Transverse colon (tissue), 4 donors: ENCODE measurements at regions not wholly inside any gene's neighbourhood (a gene's known extent, or its start where the extent isn't known, plus 50 kb on each side); places are given as distances from the start of the nearest gene placed in this dataset.
"Not testable (repeated sequence)": the region's sequence is repeated elsewhere in the genome, so short reads cannot be mapped to it uniquely, and the experiment has no call there.

Experiments used
- DNase-seq: peaks from one replicate; pipeline ENCODE4 v3.0.0-alpha.2; 2019
- H3K27ac ChIP-seq, 4 donors: fragments of 200-600 bp; sonication (generic); 2 replicates each; pipeline ENCODE4 v1.5.1; 2016 to 2018; ENCODE audit warnings: inconsistent platforms in 4 of 4
- H3K27me3 ChIP-seq: fragments of 200-600 bp; sonication (generic); 2 replicates; pipeline ENCODE4 v1.5.1; 2017; ENCODE audit warnings: inconsistent platforms
- H3K36me3 ChIP-seq, 4 donors: fragments of 200-600 bp; sonication (generic); 2 replicates each; pipeline ENCODE4 v1.5.1; 2017 to 2019; ENCODE audit warnings: inconsistent platforms in 4 of 4
- H3K4me1 ChIP-seq, 4 donors: fragments of 200-600 bp; sonication (generic); 2 replicates each; pipeline ENCODE4 v1.5.1; 2017 to 2020; ENCODE audit warnings: inconsistent platforms in 4 of 4
- H3K4me3 ChIP-seq, 4 donors: fragments of 200-600 bp; sonication (generic); 1 replicate in 1 of 4; 2 replicates in 3 of 4; pipeline versions ENCODE4 v1.5.1 to v1.6.1; 2017 to 2019; ENCODE audit warnings: inconsistent platforms in 4 of 4
- H3K9me3 ChIP-seq, 2 donors: fragments of 200-600 bp; sonication (generic); 2 replicates each; pipeline ENCODE4 v1.5.1; 2017 to 2019; ENCODE audit warnings: inconsistent platforms in 2 of 2
- EP300 ChIP-seq: sonication (generic); formaldehyde crosslinking; IDR thresholded peaks from one replicate; pipeline ENCODE4 v1.6.1; 2017; ENCODE audit warnings: antibody characterized with exemption, low read depth
- POLR2A ChIP-seq: fragments of 450-650 bp; IDR thresholded peaks from one replicate; pipeline ENCODE4 v1.6.1; 2016; ENCODE audit warnings: antibody characterized with exemption, mild to moderate bottlenecking, moderate library complexity
- POLR2AphosphoS5 ChIP-seq, 3 donors: sonication (generic); formaldehyde crosslinking; IDR thresholded peaks; one replicate each; pipeline ENCODE4 v1.6.1; 2016; ENCODE audit warnings: antibody characterized with exemption in 3 of 3
- WGBS, 2 donors: methylation state at CpG; one replicate each; pipeline ENCODE4 v1.1.5; 2018; ENCODE audit warnings: low coverage in 1 of 2; 5-methylcytosine and 5-hydroxymethylcytosine counted together
- in situ Hi-C, 4 donors: fragments of 200-750 bp; cut with MboI; loops; one replicate each; pipeline versions ENCODE4 v1.15.0 to v1.15.1; 2017; ENCODE audit warnings: low sequenced_read_pairs in 3 of 4, low pct_ligation_motif_present in 1 of 4, low pct_unique_long_range_greater_than_20kb in 1 of 4
- intact Hi-C: fragments of 100-400 bp; cut with DNase I; formaldehyde crosslinking; loops from one replicate; pipeline ENCODE4 v1.15.1; 2023; ENCODE audit warnings: low total_unique reads
- TF ChIP-seq, protein P1 (sequence below), 5 experiments: fragments of 200-600 bp in 3 of 5; fragments of 450-650 bp in 2 of 5; sonication (generic) in 3 of 5; IDR thresholded peaks; 1 replicate in 2 of 5; 2 replicates in 3 of 5; pipeline ENCODE4 v1.5.1; 2016 to 2017; ENCODE audit warnings: antibody characterized with exemption in 5 of 5, inconsistent platforms in 3 of 5, mild to moderate bottlenecking in 2 of 5, moderate library complexity in 1 of 5

DNA sequence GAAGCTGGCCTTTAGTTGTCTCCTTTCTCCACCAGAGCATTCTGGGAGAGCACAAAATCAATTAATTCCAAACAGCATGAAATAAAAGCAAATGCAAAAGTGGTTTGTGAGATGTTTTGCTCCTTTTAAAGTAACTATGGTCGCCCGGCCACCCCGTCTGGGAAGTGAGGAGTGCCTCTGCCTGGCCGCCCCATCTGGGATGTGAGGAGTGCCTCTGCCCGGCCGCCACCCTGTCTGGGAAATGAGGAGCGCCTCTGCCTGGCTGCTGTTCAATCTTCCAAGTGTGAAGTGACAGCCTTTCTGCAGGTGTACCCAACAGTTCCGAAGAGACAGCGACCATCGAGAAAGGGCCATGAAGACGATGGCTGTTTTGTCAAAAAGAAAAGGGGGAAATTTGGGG lies 381.3 kb upstream of the FGF16 start:
- no peaks in the 10 kb centered on the region for H3K36me3 ChIP-seq
- 77% methylated on average over 11 of the region's 11 CpGs; no CpG with 5 or more reads in 1 of the 2 donors for WGBS, 2 donors
- in situ Hi-C loops (no loop called here), intact Hi-C loops (no loop called here)
- H3K27ac ChIP-seq: no peak overlapping the region
- no peak for TF ChIP-seq EP300
- TF ChIP-seq POLR2AphosphoS5 (IDR thresholded peaks at IDR 0.05): no peak
- no peak for TF ChIP-seq POLR2A
- TF ChIP-seq, protein P1, sequence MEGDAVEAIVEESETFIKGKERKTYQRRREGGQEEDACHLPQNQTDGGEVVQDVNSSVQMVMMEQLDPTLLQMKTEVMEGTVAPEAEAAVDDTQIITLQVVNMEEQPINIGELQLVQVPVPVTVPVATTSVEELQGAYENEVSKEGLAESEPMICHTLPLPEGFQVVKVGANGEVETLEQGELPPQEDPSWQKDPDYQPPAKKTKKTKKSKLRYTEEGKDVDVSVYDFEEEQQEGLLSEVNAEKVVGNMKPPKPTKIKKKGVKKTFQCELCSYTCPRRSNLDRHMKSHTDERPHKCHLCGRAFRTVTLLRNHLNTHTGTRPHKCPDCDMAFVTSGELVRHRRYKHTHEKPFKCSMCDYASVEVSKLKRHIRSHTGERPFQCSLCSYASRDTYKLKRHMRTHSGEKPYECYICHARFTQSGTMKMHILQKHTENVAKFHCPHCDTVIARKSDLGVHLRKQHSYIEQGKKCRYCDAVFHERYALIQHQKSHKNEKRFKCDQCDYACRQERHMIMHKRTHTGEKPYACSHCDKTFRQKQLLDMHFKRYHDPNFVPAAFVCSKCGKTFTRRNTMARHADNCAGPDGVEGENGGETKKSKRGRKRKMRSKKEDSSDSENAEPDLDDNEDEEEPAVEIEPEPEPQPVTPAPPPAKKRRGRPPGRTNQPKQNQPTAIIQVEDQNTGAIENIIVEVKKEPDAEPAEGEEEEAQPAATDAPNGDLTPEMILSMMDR (IDR thresholded peaks at IDR 0.05): no peak
- DNase-seq: no peak
- H3K9me3 ChIP-seq: no peaks in the 10 kb centered on the region
- no peak overlapping the region for H3K4me3 ChIP-seq
- no peaks in the 10 kb centered on the region for H3K4me1 ChIP-seq
- no peaks in the 10 kb centered on the region for H3K27me3 ChIP-seq

- Histone ChIP-seq H3K4me1 (no peaks in the 10 kb centered on the region), H3K36me3 (no peaks in the 10 kb centered on the region), H3K27me3 (no peaks in the 10 kb centered on the region), H3K4me3 (no peak overlapping the region), H3K27ac (no peak overlapping the region), H3K9me3 (no peaks in the 10 kb centered on the region)
- DNase-seq: no peak
- 25% methylated on average over 3 of the region's 3 CpGs; no CpG with 5 or more reads in 1 of the 2 donors for WGBS, 2 donors
- intact Hi-C loops (no loop called here), in situ Hi-C loops (no loop called here)
- no peak for TF ChIP-seq EP300
- TF ChIP-seq, protein P1 (IDR thresholded peaks at IDR 0.05): no peak
- TF ChIP-seq POLR2A: no peak
- no peak for TF ChIP-seq POLR2AphosphoS5 (IDR thresholded peaks at IDR 0.05)
Observed at GRCh38 chrX:77070202-77070918, 376.8 kb upstream of the FGF16 start.

DNA sequence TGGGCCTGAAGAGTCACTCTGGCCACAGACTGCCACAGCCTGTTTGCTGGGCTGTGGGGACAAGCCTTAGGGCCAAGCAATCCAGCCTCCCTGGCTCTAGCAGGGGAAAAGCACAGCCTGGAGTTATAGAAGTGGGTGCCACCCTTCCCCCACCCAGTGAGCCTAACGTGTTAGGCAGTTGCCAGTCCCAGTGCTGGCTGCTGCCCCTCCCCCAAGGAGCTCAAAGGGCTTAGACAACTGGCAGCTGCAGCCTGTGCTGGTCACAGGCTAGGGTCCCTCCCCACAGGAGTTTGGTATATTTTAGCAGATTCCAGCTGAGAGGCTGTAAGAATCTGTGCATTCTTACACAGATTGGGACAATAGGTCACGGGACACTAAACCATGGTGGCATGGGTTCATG lies 370.3 kb upstream of the FGF16 start:
- in situ Hi-C loops (no loop called here), intact Hi-C loops (no loop called here)
- Histone ChIP-seq H3K4me1 (no peaks in the 10 kb centered on the region), H3K27me3 (no peaks in the 10 kb centered on the region), H3K4me3 (no peak overlapping the region), H3K36me3 (no peaks in the 10 kb centered on the region), H3K27ac (no peak overlapping the region), H3K9me3 (no peaks in the 10 kb centered on the region)
- DNase-seq: no peak
- TF ChIP-seq POLR2AphosphoS5 (IDR thresholded peaks at IDR 0.05): no peak
- TF ChIP-seq EP300: no peak
- no peak for TF ChIP-seq POLR2A
- TF ChIP-seq, protein P1 (IDR thresholded peaks at IDR 0.05): no peak
- WGBS, 2 donors: 40% methylated on average over 2 of the region's 2 CpGs; no CpG with 5 or more reads in 1 of the 2 donors

DNA sequence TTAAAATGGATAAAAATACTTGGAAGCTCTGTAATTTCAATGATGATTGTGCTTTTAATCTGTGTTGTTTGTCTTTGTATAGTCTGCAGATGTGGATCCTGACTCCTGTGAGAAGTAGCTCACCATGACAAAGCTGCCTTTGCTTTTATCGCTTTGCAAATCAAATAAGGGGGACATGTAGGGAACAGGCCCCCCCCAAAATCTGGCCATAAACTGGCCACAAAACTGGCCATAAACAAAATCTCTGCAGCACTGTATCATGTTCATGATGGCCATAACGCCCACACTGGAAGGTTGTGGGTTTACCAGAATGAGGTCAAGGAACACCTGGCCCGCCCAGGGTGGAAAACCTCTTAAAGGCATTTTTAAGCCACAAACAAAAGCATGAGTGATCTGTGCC lies 366.0 kb upstream of the FGF16 start:
- 0 to 55% methylated on average over 1 to 3 of the region's 3 CpGs for WGBS, 2 donors
- in situ Hi-C loops: not testable (repeated sequence)

GRCh38 chrX:77085372-77085771 lies 361.8 kb upstream of the FGF16 start:
- no peak overlapping the region for H3K27ac ChIP-seq
- no peaks in the 10 kb centered on the region for H3K4me1 ChIP-seq
- H3K36me3 ChIP-seq: no peaks in the 10 kb centered on the region
- no peak for DNase-seq
- H3K27me3 ChIP-seq: no peaks in the 10 kb centered on the region
- H3K4me3 ChIP-seq: no peak overlapping the region
- in situ Hi-C loops: no loop called here
- TF ChIP-seq POLR2AphosphoS5 (IDR thresholded peaks at IDR 0.05) (no peak), EP300 (no peak), POLR2A (no peak)
- TF ChIP-seq, protein P1 (IDR thresholded peaks at IDR 0.05): no peak
- intact Hi-C loops: no loop called here
- WGBS, 2 donors: 50 to 61% methylated on average over 1 to 4 of the region's 4 CpGs
- H3K9me3 ChIP-seq: no peaks in the 10 kb centered on the region

More for the DNA sequence above, 366.0 kb upstream of the FGF16 start:
- H3K9me3 ChIP-seq, H3K4me1 ChIP-seq, intact Hi-C loops, DNase-seq, H3K4me3 ChIP-seq, H3K27me3 ChIP-seq, H3K36me3 ChIP-seq, H3K27ac ChIP-seq: not testable (repeated sequence)
